LHCN-M2 (cell line): ENCODE measurements at regions not wholly inside any gene's neighbourhood (a gene's known extent, or its start where the extent isn't known, plus 50 kb on each side); places are given as distances from the start of the nearest gene placed in this dataset.
A peak's percentile ranks its signal among the peaks of the same experiment; 100 is the strongest.
"Not testable (repeated sequence)": the region's sequence is repeated elsewhere in the genome, so short reads cannot be mapped to it uniquely, and the experiment has no call there.

Experiments
- DNase-seq: peaks from one replicate; pipeline ENCODE4 v3.0.0-alpha.2; 2012; ENCODE audit warnings: low read depth

DNA sequence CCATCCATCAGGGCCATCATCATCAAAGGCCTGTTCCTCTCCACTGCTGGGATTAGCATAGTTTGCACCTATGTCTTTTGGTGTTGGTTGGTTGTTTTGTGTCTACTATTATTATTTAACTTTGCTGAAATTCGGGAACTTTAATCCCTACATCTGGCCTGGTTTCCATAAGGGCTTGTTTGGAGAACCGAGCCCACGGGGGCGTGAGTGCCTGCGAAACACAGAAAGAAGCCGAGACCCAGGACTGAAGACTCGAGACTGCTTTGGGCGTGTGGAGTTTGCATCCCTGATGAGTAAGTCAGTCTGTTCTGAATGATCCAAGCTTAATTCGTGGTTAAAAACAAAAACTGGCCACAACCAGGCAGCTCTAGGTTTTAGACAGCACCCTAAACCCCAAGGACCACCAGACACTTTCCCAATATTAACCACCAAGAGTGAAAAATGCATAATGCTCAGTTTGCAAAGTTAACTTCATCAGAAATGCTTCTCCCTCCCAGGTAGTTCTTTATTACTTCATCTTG lies 195.6 kb downstream of the BCL2L11 start:
- not testable (repeated sequence) for DNase-seq

DNA sequence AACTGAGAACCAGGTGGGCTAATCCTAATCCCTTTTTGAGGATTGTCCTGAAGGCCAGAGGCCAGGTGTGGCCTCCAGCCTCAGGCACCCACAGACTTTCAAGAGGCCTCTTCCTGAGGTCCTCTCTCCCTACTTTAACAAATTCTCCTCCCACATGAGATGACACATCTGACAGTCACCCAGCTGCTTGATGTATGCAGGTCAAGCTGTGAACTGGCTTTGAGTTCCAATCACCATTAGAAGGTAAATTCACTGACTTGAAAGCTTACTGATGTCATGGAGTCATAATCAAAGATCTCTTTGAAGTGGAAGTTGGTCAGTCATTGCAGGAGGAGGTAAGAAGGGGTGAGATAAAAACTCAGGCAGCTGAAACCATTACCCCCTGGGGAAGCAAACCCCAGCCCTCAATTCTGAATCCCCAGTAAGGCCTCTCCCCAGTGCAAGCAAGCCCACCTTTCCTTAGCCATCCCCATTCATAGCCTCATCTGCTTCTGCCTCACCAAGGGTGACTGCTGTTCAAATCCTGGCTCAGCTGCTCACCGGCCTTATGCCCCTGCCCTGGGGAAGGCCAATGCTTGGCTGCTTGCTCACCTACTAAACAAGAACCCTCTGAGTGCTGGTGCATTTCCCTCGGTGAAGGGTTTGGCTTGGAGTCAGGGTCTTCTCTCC lies 196.3 kb downstream of the BCL2L11 start:
- not testable (repeated sequence) for DNase-seq

DNA sequence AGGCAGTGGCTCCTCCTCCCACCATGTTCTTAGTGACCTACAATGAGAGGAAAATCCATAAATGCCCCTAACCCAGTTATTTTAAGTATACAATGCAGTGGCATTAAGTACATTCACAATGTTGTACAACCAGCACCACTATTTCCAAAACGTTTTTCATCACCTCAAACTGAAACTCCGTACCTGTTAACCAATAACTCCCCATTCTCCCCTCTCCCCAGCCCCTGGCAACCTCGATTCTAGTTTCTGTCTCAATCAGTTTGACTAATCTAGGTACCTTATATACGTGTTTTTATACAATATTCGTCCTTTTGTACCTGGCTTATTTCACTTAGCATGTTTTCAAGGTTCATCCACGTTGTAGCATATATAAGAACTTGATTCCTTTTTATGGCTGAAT lies 198.8 kb downstream of the BCL2L11 start:
- DNase-seq, result not testable (repeated sequence)

DNA sequence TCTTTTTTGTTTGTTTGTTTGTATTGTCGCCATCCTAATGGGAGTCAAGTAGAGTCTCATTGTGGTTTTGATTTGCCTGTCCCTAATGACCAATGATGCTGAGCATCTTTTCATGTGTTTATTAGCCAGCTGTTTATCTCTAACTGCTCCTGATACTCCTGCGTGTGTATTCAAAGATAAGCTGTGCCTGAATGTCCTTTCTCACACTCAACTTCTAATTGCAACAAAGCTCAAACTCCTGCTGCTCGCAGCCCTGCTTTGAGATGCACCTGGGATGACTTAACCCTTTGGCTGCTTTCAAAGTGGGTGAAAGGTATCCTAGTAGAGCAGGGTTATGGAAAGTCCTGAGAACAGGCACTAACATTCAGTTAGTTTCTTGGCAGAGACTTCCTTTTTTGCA lies 199.6 kb downstream of the BCL2L11 start:
- DNase-seq, result not testable (repeated sequence)

DNA sequence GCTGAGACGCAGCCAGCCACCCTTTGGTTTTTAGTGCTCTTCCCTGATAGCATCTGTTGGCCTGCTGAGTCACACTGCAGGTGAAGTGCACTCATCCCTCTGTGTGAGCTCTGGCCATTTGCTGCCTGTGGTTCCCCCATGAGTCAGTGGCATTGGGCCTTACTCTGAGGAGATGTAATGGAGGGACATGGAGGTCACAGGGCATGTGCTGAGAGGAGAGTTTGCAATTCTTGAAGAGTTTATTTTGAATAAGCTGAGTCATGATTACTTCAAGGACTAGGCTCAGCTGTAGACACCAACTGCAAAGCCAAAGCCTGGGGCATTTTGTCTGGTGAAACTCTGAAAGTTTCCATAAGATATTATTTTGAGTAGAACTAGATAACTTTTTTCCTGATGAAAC lies 200.3 kb downstream of the BCL2L11 start:
- peak; percentile 91 for DNase-seq

DNA sequence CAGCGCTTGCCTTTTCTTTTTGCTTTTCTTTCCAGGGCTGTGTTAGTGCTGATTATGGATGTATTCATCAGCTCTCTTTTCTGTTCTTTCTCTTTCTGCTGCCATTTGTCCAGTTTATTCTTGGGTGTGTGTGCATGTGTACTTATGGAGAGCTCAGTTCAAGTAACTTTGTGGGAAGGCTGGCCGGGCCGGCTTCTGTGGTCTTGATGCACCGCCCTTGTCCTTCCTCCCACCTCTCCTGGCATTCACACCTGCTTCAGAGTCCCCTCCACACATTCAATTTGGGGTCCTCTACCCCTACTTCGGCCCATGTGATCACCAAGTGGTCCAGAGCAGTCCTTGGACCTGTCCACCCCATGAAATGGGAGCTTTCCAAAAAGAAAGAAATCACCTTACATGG lies 202.7 kb downstream of the BCL2L11 start:
- DNase-seq, result not testable (repeated sequence)

DNA sequence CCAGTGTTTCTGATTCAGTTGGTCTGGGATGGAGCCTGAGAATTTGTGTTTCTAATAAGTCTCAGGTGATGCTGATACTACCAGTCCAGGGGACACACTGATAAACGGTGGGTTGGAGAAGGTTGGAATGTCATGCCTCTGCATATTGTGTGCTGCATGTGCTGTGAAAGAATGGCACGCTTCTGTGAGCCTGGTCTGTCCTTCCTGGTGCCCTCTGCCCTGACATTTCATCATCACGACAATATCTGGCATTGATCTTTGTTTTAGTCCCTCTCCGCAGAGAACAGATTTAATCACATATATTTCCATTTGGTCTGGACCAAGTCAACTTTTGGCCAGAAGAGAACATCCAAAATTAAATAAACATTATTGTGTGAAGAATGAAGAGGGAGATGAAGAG lies 207.0 kb downstream of the BCL2L11 start:
- not testable (repeated sequence) for DNase-seq

DNA sequence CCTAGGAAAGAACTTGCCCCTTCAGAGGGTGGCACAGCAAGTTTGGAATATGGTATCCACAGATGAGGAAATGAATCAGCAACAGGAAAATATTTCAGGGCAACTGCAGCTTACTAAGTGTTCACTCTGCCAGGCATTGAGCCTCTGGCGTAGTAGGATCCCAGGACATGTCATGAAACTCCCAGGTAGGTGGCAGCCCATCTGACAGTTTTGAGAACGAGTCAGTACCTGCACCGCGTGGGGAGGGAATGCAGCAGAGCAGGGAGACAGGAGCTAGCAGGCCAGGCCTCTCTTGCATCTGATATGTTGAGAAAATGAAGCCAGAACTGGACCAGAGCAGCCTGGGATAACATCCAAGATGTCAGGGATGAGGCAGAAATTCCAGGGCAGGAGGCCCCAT lies 208.6 kb downstream of the BCL2L11 start:
- DNase-seq, result not testable (repeated sequence)

DNA sequence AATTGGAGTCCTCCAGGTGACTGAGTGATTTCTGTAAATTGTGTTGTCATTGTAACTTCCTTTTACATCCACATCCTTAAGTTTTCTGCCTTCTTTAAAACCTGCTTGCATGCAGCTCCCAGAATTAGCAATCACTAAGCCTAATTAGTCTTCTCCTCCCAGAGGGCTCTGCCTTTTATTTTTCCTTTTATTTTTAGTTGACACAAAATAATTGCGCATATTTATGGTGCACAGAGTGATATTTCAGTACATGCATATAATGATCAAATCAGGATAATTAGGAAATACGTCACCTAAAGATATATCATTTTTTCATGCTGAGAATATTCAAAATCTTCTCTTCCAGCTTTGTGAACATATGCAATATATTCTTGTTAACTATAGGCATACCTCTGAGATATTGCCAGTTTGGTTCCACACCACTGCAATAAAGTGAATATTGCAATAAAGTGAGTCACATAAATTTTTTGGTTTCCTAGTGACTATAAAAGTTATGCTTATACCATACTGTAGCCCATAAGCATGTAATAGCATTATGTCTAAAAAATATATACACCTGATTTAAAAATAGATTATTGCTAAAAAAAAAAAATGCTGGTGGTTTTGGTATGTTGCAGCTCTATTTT lies 210.5 kb downstream of the BCL2L11 start:
- DNase-seq, result not testable (repeated sequence)

DNA sequence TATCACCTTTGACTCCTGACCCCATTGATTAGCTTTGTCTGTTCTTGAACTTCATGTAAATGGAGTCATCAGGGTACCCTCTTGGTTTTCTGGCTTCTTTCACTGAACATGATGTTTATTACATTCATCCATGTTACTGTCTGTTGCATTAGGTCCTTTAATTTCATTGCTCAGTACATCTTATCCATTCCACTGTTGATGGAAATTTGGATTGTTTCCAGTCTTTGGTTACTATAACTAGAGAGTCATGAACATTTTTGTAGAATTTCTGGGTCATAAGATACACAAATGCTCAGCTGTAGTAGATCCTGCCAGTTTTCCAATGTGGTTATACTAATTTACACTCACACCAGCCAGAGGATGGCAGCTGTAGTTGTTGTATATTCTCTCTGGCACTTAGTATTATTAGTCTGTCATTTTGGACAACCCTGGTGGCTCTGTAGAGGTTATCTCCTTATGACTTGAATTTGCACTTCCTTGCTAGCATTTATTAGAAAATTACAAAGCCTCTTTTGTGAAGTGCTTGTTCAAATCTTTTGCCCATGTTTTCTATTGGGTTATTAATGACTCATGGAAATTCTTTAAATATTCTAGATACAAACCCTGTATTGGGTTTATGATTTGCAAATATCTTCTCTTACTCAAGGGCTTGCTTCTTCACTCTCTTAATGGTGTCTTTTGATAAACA lies 214.7 kb downstream of the BCL2L11 start:
- DNase-seq, result not testable (repeated sequence)

DNA sequence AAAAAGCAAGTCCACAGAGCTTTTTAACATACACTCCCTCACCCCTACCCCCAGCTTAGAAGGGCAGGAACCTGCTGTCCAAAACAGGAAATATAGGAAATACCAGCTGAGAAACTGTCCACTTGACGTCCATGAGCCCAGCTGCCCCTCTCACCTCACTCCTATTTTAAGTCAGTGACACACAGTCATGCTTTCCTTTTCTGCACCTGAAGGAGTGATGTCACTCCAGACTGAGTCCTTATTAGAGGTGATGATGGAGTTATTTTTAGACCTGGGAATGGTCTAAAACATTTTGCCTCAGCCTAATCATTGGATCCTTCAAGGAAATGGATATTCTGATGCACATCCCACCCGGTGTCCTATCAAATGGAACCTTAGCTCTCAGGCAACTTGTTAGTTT lies 217.8 kb downstream of the BCL2L11 start:
- not testable (repeated sequence) for DNase-seq

DNA sequence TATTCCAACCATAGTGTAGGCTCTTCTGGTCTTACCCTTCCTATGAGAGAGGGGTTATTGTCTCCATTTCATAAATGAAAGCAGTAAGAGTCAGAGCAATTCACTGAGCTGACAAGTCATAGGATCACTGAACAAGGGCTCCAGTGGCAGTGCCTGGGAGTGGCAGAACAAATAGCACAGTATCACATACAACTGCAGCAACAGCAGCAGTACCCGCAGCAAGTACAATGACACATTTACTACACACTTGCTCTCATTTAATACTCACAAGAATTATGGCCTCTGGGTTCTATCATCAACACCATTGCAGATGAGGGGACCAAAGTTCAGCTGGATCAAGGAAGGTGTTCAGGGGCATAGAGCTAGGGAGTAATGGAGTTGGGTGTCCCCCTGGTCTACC lies 218.8 kb downstream of the BCL2L11 start:
- not testable (repeated sequence) for DNase-seq

DNA sequence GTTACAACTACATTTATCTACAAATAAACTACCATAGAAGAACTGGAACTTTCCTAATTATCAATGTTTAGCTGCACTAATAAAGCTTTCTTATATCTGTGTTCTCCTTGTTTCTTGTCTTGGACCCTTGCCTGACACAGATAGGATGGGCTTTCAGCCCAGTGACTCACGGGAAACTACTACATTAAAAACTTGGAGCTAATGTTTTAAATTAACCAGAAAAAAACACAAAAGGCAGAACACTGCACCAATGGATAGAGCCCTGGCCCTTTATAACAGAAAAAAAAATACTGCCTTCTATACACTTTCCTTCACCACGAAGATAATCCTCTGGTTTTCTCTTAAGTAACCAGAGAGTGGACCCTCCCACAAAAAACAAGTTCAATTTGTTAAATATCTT lies 223.9 kb downstream of the BCL2L11 start:
- not testable (repeated sequence) for DNase-seq

DNA sequence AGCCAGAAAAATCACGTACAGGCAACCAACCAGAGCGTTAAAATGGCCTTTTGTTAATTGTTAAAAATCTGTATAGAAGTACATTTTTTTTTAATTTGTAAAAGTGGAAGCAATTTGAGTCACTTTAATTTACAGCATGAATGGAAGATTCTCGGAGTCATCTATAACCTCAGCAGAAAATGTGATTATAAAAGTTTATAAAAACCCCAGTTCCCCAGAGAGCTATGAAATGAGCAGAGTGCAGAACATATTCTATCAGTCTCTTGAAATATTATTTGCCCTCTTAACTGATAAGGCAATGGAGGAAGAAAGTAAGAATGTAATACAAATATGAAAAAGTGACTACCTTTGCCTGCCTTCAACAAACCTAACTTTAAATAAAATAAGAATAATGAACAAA lies 224.7 kb downstream of the BCL2L11 start:
- DNase-seq, result peak; percentile 5

DNA sequence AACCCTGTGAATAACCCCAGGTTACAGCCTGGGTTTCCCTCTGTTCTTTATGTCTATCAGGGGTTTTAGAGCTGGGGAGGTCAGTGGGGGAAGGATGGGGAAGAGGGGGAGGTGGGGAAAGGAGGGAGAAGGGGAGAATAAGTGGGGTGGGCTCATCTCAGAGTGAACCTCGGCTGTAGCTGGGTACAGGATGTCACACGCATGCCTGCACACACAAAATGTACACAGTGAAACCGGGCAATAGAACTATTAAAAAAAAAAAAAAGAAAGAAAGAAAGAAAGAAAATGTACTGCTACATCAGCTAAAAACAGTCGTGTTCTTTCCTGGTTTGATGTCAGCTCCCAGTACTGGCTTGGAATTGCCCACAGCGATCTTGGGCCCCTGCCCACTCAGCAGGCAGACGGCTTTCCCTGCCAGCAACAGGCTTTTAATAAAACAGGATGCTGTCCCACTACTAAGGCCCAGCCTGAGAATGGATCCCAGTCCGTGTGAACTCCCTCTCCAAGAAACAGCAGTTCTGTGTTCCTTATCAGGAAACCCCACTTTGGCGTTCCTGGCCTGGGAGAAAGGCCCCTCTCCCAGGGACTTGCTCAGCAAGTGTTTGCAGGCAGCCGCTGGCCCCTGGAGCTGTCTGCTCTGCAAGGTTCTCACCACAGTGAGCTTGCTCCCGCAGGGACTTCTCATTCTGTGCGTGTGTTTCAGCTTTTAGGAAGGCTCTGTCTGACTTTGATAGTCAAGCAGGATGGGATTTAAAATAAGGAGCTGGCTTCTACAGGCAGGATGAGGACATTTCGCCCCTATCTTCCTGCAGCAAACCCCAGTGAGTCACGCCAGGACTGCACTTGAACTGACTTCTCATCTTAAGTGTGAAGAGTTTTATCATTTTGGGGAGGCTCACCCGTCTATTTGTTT lies 225.6 kb downstream of the BCL2L11 start:
- peak; percentile 18 for DNase-seq

DNA sequence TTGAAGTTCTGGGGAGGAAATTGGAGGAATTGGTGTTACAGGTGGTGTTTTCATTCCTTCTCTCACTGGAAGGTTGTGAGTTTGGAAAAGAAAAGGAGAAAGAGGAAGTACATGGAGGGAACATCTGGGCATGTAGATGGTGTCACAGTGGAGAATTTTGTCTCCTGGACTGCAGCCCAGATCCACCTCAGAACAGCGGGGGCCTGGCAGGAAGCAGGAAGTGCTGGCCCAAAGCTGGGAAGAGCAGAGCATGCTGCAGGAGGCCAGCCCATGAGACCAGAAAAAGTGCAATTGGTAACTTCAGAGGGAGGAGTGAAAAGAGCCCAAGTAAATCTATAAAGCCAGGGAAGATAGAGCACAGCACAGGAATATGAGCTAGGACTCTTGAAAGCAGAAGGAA lies 227.0 kb downstream of the BCL2L11 start:
- DNase-seq, result not testable (repeated sequence)

DNA sequence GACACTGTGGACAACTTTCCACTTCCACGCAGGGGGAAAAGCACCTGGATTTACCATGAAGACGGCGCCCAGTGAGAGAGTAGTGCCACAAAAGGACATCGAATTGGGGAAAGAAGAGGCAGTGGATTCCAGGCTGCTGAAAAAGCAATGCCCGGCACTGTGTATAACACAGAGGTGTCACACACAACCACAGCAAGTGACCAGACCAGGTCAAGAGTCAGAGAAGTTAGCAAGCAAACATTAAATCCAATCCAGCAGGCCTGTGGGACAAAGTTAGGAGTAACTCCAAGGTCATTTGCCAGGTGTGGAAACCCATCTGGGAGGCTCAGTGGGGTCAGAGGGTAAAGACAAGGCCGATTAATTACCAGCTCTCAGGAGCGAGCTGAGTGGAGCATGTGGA lies 227.6 kb downstream of the BCL2L11 start:
- DNase-seq, result not testable (repeated sequence)

DNA sequence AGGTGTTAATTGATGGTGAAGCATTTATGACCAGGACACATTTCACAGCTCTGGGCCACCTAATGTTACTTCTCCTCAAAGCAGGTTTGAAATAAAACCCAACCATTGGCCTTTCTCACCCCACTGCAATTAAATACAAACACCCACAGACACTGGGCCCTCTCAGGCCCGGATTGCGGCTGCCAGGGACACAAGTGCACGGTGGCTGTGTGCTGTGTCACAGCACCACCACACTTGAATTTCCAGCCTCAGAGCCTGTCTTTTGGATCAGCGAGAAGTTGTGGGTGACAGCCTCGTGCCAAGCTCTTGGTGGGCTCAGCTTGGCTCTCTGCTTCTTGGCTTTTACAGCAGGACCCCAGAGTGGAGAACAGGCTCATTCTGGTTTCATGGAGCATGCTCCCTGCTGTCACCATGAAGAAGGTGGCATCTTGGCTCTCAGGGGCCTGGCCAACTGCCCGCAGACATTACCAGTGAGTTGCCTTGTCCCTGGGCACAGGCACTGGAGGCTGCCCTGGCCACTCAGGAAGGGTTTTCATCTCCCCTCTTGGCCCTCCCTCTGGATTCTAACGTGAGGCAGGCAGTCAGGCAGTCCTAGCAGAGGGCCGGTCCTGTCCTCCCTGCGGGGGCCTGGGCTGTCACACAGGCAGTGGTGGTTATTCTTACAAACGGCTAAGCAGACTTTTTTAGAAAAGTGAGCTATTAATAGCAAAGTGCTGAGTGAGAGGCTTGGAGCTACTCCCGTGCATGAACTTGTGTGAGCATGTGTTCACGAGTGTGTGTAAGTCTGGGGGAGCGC lies 234.5 kb downstream of the BCL2L11 start:
- not testable (repeated sequence) for DNase-seq

DNA sequence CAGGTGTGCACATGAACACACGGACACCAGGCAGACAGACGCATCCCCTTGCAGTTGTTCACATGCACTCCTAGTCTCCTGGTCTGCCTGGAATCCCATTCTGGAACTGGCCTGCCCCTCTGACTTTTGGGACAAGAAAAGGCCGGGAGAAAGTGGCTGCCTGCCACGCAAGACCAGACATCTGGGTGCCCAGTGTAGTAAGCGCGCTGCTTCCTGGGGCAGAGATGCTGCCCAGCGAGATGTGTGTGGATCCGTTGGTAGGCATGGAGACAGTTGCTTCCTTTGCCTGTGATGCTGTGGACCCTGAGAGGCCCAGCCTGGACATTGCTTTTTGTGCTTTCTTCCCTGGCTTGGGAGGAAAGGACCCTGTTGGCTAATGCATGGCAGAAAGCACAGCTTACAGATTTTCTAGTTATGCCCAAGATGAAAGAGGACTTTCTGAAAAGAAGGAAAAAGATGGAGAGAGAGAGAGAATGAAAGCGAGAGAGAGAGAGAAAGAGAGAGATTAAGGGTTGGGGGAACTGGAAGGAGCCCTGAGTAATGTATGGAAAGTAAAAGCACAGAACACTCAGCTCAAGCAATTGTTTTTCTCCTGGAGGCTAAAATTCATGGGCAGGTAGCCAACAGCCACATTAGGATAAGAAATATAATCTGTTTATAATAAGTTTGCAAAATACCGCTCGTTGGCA lies 235.3 kb downstream of the BCL2L11 start:
- not testable (repeated sequence) for DNase-seq

DNA sequence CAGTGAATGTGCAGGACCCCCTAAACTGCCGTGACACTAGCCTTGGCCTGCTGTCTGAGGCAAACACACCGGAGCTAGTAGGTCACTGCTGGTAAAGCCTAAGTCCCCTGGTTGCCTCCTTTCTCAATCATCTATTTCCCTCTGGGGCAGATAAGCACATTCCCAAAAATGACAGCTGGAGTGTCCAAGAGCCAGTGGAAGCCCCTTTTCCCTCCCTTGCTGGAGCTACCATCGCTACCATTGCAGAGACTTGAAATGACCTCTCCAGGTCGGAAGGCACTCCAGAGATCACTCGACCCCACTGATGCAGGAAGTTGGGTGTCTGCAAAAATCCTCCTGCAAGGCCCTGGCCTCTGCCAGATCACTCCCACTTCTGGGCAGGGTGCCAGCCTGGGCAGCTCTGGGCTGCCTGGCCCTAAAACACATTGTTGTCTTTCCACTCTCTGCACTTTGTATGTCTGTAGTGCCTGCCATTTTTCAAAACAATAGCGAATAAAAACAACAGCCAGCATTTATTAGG lies 235.9 kb downstream of the BCL2L11 start:
- DNase-seq, result peak; percentile 16
